ENCODE measurements at regions not wholly inside any gene's neighbourhood (a gene's known extent, or its start where the extent isn't known, plus 50 kb on each side); places are given as distances from the start of the nearest gene placed in this dataset.

- H3K4me3 ChIP-seq (ENCODE audit: low read length): no peak overlapping the region
- no peaks in the 10 kb centered on the region for H3K27me3 ChIP-seq (ENCODE audit: low read depth, low read length)
- H2AFZ ChIP-seq (ENCODE audit: low read depth, low read length): no peak overlapping the region
- H3K4me2 ChIP-seq (ENCODE audit: low read length): no peak overlapping the region
- no peak overlapping the region for H3K27ac ChIP-seq (ENCODE audit: low read length)
- H3K9ac ChIP-seq (ENCODE audit: low read length): no peak overlapping the region
- no peaks in the 10 kb centered on the region for H3K9me3 ChIP-seq (ENCODE audit: insufficient read depth, low read length)
- TF ChIP-seq CTCF (IDR thresholded peaks at IDR 0.05; ENCODE audit: low read depth, low read length): no peak
- no peak for TF ChIP-seq EZH2phosphoT487 (IDR thresholded peaks at IDR 0.05; ENCODE audit: low read depth)
- H3K79me2 ChIP-seq (ENCODE audit: low read length): no peaks in the 10 kb centered on the region
- no peaks in the 10 kb centered on the region for H3K36me3 ChIP-seq (replicated peaks; ENCODE audit: low read depth, low read length)
- H3K4me1 ChIP-seq (ENCODE audit: low read length): no peaks in the 10 kb centered on the region
- H4K20me1 ChIP-seq (ENCODE audit: insufficient read depth, low read length): no peaks in the 10 kb centered on the region
Observed at GRCh38 chr2:44051593-44052347, 56.0 kb upstream of the LRPPRC start.

- H3K4me1 ChIP-seq (ENCODE audit: low read length): no peaks in the 10 kb centered on the region
- H3K79me2 ChIP-seq (ENCODE audit: low read length): no peaks in the 10 kb centered on the region
- no peaks in the 10 kb centered on the region for H4K20me1 ChIP-seq (ENCODE audit: insufficient read depth, low read length)
- no peak overlapping the region for H3K4me3 ChIP-seq (ENCODE audit: low read length)
- H3K36me3 ChIP-seq (replicated peaks; ENCODE audit: low read depth, low read length): no peaks in the 10 kb centered on the region
- no peak overlapping the region for H3K27ac ChIP-seq (ENCODE audit: low read length)
- H3K9me3 ChIP-seq (ENCODE audit: insufficient read depth, low read length): no peaks in the 10 kb centered on the region
- TF ChIP-seq EZH2phosphoT487 (IDR thresholded peaks at IDR 0.05; ENCODE audit: low read depth): no peak
- no peak for TF ChIP-seq CTCF (IDR thresholded peaks at IDR 0.05; ENCODE audit: low read depth, low read length)
- H3K27me3 ChIP-seq (ENCODE audit: low read depth, low read length): no peaks in the 10 kb centered on the region
- H3K9ac ChIP-seq (ENCODE audit: low read length): no peak overlapping the region
- no peak overlapping the region for H2AFZ ChIP-seq (ENCODE audit: low read depth, low read length)
- no peak overlapping the region for H3K4me2 ChIP-seq (ENCODE audit: low read length)
Observed at GRCh38 chr2:44052584-44052983, 56.8 kb upstream of the LRPPRC start.

- Histone ChIP-seq H3K4me3 (ENCODE audit: low read length) (no peak overlapping the region), H3K27me3 (ENCODE audit: low read depth, low read length) (no peaks in the 10 kb centered on the region), H3K4me2 (ENCODE audit: low read length) (no peak overlapping the region), H4K20me1 (ENCODE audit: insufficient read depth, low read length) (no peaks in the 10 kb centered on the region), H3K27ac (ENCODE audit: low read length) (no peak overlapping the region), H2AFZ (ENCODE audit: low read depth, low read length) (no peak overlapping the region), H3K4me1 (ENCODE audit: low read length) (no peaks in the 10 kb centered on the region), H3K9me3 (ENCODE audit: insufficient read depth, low read length) (no peaks in the 10 kb centered on the region), H3K36me3 (replicated peaks; ENCODE audit: low read depth, low read length) (no peaks in the 10 kb centered on the region), H3K79me2 (ENCODE audit: low read length) (no peaks in the 10 kb centered on the region), H3K9ac (ENCODE audit: low read length) (no peak overlapping the region)
- TF ChIP-seq CTCF (IDR thresholded peaks at IDR 0.05; ENCODE audit: low read depth, low read length): no peak
- no peak for TF ChIP-seq EZH2phosphoT487 (IDR thresholded peaks at IDR 0.05; ENCODE audit: low read depth)
Observed at GRCh38 chr2:44053052-44053451, 57.3 kb upstream of the LRPPRC start.

- Histone ChIP-seq H3K9me3 (ENCODE audit: insufficient read depth, low read length) (no peaks in the 10 kb centered on the region), H4K20me1 (ENCODE audit: insufficient read depth, low read length) (no peaks in the 10 kb centered on the region), H3K79me2 (ENCODE audit: low read length) (no peaks in the 10 kb centered on the region), H2AFZ (ENCODE audit: low read depth, low read length) (no peak overlapping the region), H3K4me2 (ENCODE audit: low read length) (no peak overlapping the region), H3K9ac (ENCODE audit: low read length) (no peak overlapping the region), H3K4me3 (ENCODE audit: low read length) (no peak overlapping the region), H3K4me1 (ENCODE audit: low read length) (no peaks in the 10 kb centered on the region), H3K36me3 (replicated peaks; ENCODE audit: low read depth, low read length) (no peaks in the 10 kb centered on the region), H3K27me3 (ENCODE audit: low read depth, low read length) (no peaks in the 10 kb centered on the region), H3K27ac (ENCODE audit: low read length) (no peak overlapping the region)
- TF ChIP-seq CTCF (IDR thresholded peaks at IDR 0.05; ENCODE audit: low read depth, low read length) (no peak), EZH2phosphoT487 (IDR thresholded peaks at IDR 0.05; ENCODE audit: low read depth) (no peak)
Observed at GRCh38 chr2:44053456-44053855, 57.7 kb upstream of the LRPPRC start.
